Stomach (tissue), 8 donors: ENCODE measurements at regions not wholly inside any gene's neighbourhood (a gene's known extent, or its start where the extent isn't known, plus 50 kb on each side); places are given as distances from the start of the nearest gene placed in this dataset.

Source experiments
- DNase-seq, 2 donors: peaks; one replicate each; pipeline versions ENCODE4 v3.0.0 to v3.0.0-alpha.2; 2013 to 2019
- H3K27ac ChIP-seq, 5 donors: fragments of 200-600 bp in 4 of 5; sonication (generic) in 4 of 5; one replicate each; pipeline ENCODE4 v1.5.1; 2013 to 2019; ENCODE audit warnings: mild to moderate bottlenecking in 1 of 5, moderate library complexity in 1 of 5
- H3K27me3 ChIP-seq, 3 donors: fragments of 200-600 bp; sonication (generic); one replicate each; pipeline ENCODE4 v1.5.1; 2017 to 2019; ENCODE audit warnings: mixed run types in 1 of 3
- H3K36me3 ChIP-seq, 4 donors: fragments of 200-600 bp; sonication (generic); 1 replicate in 3 of 4; 2 replicates in 1 of 4; pipeline ENCODE4 v1.5.1; 2016 to 2019
- H3K4me1 ChIP-seq, 4 donors: fragments of 200-600 bp; sonication (generic); one replicate each; pipeline ENCODE4 v1.5.1; 2016 to 2019
- H3K4me3 ChIP-seq, 4 donors: fragments of 200-600 bp; sonication (generic) in 3 of 4; one replicate each; pipeline ENCODE4 v1.5.1; 2016 to 2019; ENCODE audit warnings: mild to moderate bottlenecking in 1 of 4
- H3K9me3 ChIP-seq, 4 donors: fragments of 200-600 bp; sonication (generic); one replicate each; pipeline ENCODE4 v1.5.1; 2016 to 2019
- CTCF ChIP-seq, 7 experiments: fragments of 450-650 bp in 4 of 7; fragments of 200-600 bp in 3 of 7; sonication (generic) in 3 of 7; IDR thresholded peaks; one replicate each; pipeline ENCODE4 v1.5.1; 2016 to 2019; ENCODE audit warnings: antibody characterized with exemption in 7 of 7, control low read depth in 2 of 7, mild to moderate bottlenecking in 1 of 7
- EP300 ChIP-seq: sonication (generic); formaldehyde crosslinking; IDR thresholded peaks from one replicate; pipeline ENCODE4 v1.6.1; 2017; ENCODE audit warnings: antibody characterized with exemption
- POLR2A ChIP-seq, 4 donors: fragments of 450-650 bp; IDR thresholded peaks; one replicate each; pipeline ENCODE4 v1.6.1; 2016; ENCODE audit warnings: antibody characterized with exemption in 4 of 4, control low read depth in 2 of 4, mild to moderate bottlenecking in 1 of 4, moderate library complexity in 1 of 4
- POLR2AphosphoS5 ChIP-seq, 3 donors: sonication (generic); formaldehyde crosslinking; IDR thresholded peaks; one replicate each; pipeline ENCODE4 v1.6.1; 2016; ENCODE audit warnings: antibody characterized with exemption in 3 of 3
- WGBS, 5 donors: extraction: QIAGEN DNeasy Blood & Tissue Kit in 3 of 5; methylation state at CpG; one replicate each; pipeline versions ENCODE4 v1.1.5 to v1.1.7; 2013 to 2018; 5-methylcytosine and 5-hydroxymethylcytosine counted together
- intact Hi-C: fragments of 100-400 bp; cut with DNase I; formaldehyde crosslinking; loops from one replicate; pipeline ENCODE4 v1.15.1; 2023; ENCODE audit warnings: low total_unique reads
- donor health status: healthy with polysubstance abuse.
- donor health status: Bipolar disorder and iron deficiency.
- donor health status: healthy.

GRCh38 chr5:174617910-174618309 lies 106.5 kb upstream of the MSX2 start:
- H3K9me3 ChIP-seq = peaks cover 0 to 7% (median 0%) of the 10 kb centered on the region in 4 donors
- no peak overlapping the region for H3K27ac ChIP-seq
- DNase-seq = peak in 1 of 2 donors; percentile 28
- H3K36me3 ChIP-seq = no peaks in the 10 kb centered on the region
- intact Hi-C loops = no loop called here
- 61 to 75% (median 67%) methylated on average over 9 to 10 of the region's 10 CpGs for WGBS, 5 donors
- H3K27me3 ChIP-seq = peaks cover 0 to 11% (median 0%) of the 10 kb centered on the region in 3 donors
- no peak overlapping the region for H3K4me3 ChIP-seq
- no peaks in the 10 kb centered on the region for H3K4me1 ChIP-seq
- no peak for TF ChIP-seq CTCF (IDR thresholded peaks at IDR 0.05)
- no peak for TF ChIP-seq POLR2AphosphoS5 (IDR thresholded peaks at IDR 0.05)
- TF ChIP-seq POLR2A (IDR thresholded peaks at IDR 0.05) = no peak
- no peak for TF ChIP-seq EP300

- H3K4me1 ChIP-seq = no peaks in the 10 kb centered on the region
- H3K9me3 ChIP-seq = peaks cover 0 to 7% (median 0%) of the 10 kb centered on the region in 4 donors
- intact Hi-C loops = no loop called here
- peaks cover 0 to 17% (median 0%) of the 10 kb centered on the region in 3 donors for H3K27me3 ChIP-seq
- TF ChIP-seq POLR2AphosphoS5 (IDR thresholded peaks at IDR 0.05) (no peak), CTCF (IDR thresholded peaks at IDR 0.05) (no peak), POLR2A (IDR thresholded peaks at IDR 0.05) (no peak), EP300 (no peak)
- H3K27ac ChIP-seq = no peak overlapping the region
- no peak for DNase-seq
- WGBS, 5 donors = 43 to 52% (median 46%) methylated on average over 4 of the region's 4 CpGs
- no peak overlapping the region for H3K4me3 ChIP-seq
- no peaks in the 10 kb centered on the region for H3K36me3 ChIP-seq
These were observed 105.8 kb upstream of the MSX2 start for GRCh38 chr5:174618589-174618988.

GRCh38 chr5:174622067-174622466 lies 102.3 kb upstream of the MSX2 start:
- no peak overlapping the region for H3K27ac ChIP-seq
- intact Hi-C loops = no loop called here
- no peak for DNase-seq
- peaks cover 0 to 29% (median 0%) of the 10 kb centered on the region in 3 donors for H3K27me3 ChIP-seq
- H3K36me3 ChIP-seq = no peaks in the 10 kb centered on the region
- no peak for TF ChIP-seq POLR2A (IDR thresholded peaks at IDR 0.05)
- TF ChIP-seq EP300 = no peak
- no peak for TF ChIP-seq CTCF (IDR thresholded peaks at IDR 0.05)
- TF ChIP-seq POLR2AphosphoS5 (IDR thresholded peaks at IDR 0.05) = no peak
- H3K9me3 ChIP-seq = no peaks in the 10 kb centered on the region
- WGBS, 5 donors = 89 to 97% (median 95%) methylated on average over 4 of the region's 4 CpGs
- H3K4me3 ChIP-seq = no peak overlapping the region
- no peaks in the 10 kb centered on the region for H3K4me1 ChIP-seq

- Histone ChIP-seq H3K27me3 (peaks cover 0 to 29% (median 0%) of the 10 kb centered on the region in 3 donors), H3K27ac (no peak overlapping the region), H3K9me3 (no peaks in the 10 kb centered on the region), H3K4me1 (no peaks in the 10 kb centered on the region), H3K36me3 (no peaks in the 10 kb centered on the region), H3K4me3 (no peak overlapping the region)
- no peak for DNase-seq
- intact Hi-C loops = no loop called here
- 61 to 100% (median 88%) methylated on average over 1 of the region's 1 CpG for WGBS, 5 donors
- no peak for TF ChIP-seq CTCF (IDR thresholded peaks at IDR 0.05)
These were observed 101.4 kb upstream of the MSX2 start for GRCh38 chr5:174623018-174623417.
